DND-41 (cell line): ENCODE measurements at regions not wholly inside any gene's neighbourhood (a gene's known extent, or its start where the extent isn't known, plus 50 kb on each side); places are given as distances from the start of the nearest gene placed in this dataset.

ENCODE experiments used
- ATAC-seq: fragments of 200-7000 bp; cut with Tn5 transposase; 3 replicates; pipeline ENCODE4 v1.9.1; 2021; ENCODE audit warnings: low read depth; ENCODE audit not compliant: insufficient read depth
- DNase-seq: peaks from one replicate; pipeline ENCODE4 v3.0.0-alpha.2; 2020
- H2AFZ ChIP-seq: 2 replicates; pipeline ENCODE4 v1.6.0; 2012; ENCODE audit warnings: low read depth, low read length
- H3K27ac ChIP-seq: 2 replicates; pipeline ENCODE4 v1.5.1; 2012; ENCODE audit warnings: low read length, inconsistent platforms
- H3K27me3 ChIP-seq: fragments of 200-600 bp; sonication (generic); 2 replicates; pipeline ENCODE4 v1.6.0; 2012; ENCODE audit warnings: low read length, mild to moderate bottlenecking, inconsistent platforms; ENCODE audit not compliant: insufficient read depth, poor library complexity
- H3K36me3 ChIP-seq: 2 replicates; pipeline ENCODE4 v1.5.1; 2012; ENCODE audit warnings: low read length, inconsistent platforms; ENCODE audit not compliant: insufficient read depth
- H3K4me1 ChIP-seq: 2 replicates; pipeline ENCODE4 v1.5.1; 2012; ENCODE audit warnings: mild to moderate bottlenecking, low read length; ENCODE audit not compliant: insufficient read depth
- H3K4me2 ChIP-seq: 2 replicates; pipeline ENCODE4 v1.6.0; 2012; ENCODE audit warnings: mild to moderate bottlenecking, moderate library complexity, low read length, inconsistent platforms; ENCODE audit not compliant: insufficient read depth
- H3K4me3 ChIP-seq, 2 experiments: fragments of 200-600 bp in 1 of 2; shearing (Covaris generic) in 1 of 2; 2 replicates each; pipeline ENCODE4 v1.5.1; 2012 to 2016; ENCODE audit warnings: inconsistent platforms in 2 of 2, low read length in 2 of 2, mild to moderate bottlenecking in 2 of 2, low read depth in 1 of 2, moderate library complexity in 1 of 2
- H3K79me2 ChIP-seq: 2 replicates; pipeline ENCODE4 v1.6.0; 2012; ENCODE audit warnings: low read length, inconsistent platforms; ENCODE audit not compliant: insufficient read depth
- H3K9ac ChIP-seq: 2 replicates; pipeline ENCODE4 v1.6.0; 2012; ENCODE audit warnings: low read depth, mild to moderate bottlenecking, inconsistent platforms, low read length, moderate library complexity
- H3K9me3 ChIP-seq: 2 replicates; pipeline ENCODE4 v1.5.1; 2012; ENCODE audit warnings: low read length, moderate library complexity, mild to moderate bottlenecking, inconsistent platforms; ENCODE audit not compliant: insufficient read depth, severe bottlenecking
- H4K20me1 ChIP-seq: 2 replicates; pipeline ENCODE4 v1.6.0; 2012; ENCODE audit warnings: low read length; ENCODE audit not compliant: insufficient read depth
- EZH2 ChIP-seq: IDR thresholded peaks from 3 replicates; pipeline ENCODE4 v1.6.1; 2012; ENCODE audit warnings: borderline replicate concordance, low read depth, mild to moderate bottlenecking, moderate library complexity, low read length, inconsistent platforms; ENCODE audit not compliant: severe bottlenecking
- TF ChIP-seq, protein P1 (sequence below): IDR thresholded peaks from 2 replicates; pipeline ENCODE4 v1.5.1; 2012; ENCODE audit warnings: borderline replicate concordance, low read length, moderate library complexity, mild to moderate bottlenecking; ENCODE audit not compliant: poor library complexity, severe bottlenecking; ENCODE audit errors: extremely low read depth

- Histone ChIP-seq H3K4me1 (no peaks in the 10 kb centered on the region), H3K36me3 (no peaks in the 10 kb centered on the region), H4K20me1 (no peaks in the 10 kb centered on the region), H3K4me2 (no peak overlapping the region), H3K4me3 (no peak overlapping the region), H2AFZ (no peak overlapping the region), H3K27ac (no peak overlapping the region), H3K9ac (no peak overlapping the region), H3K27me3 (no peaks in the 10 kb centered on the region), H3K9me3 (peaks cover 31% of the 10 kb centered on the region), H3K79me2 (no peaks in the 10 kb centered on the region)
- DNase-seq (no peak), ATAC-seq (no peak)
- TF ChIP-seq, protein P1, sequence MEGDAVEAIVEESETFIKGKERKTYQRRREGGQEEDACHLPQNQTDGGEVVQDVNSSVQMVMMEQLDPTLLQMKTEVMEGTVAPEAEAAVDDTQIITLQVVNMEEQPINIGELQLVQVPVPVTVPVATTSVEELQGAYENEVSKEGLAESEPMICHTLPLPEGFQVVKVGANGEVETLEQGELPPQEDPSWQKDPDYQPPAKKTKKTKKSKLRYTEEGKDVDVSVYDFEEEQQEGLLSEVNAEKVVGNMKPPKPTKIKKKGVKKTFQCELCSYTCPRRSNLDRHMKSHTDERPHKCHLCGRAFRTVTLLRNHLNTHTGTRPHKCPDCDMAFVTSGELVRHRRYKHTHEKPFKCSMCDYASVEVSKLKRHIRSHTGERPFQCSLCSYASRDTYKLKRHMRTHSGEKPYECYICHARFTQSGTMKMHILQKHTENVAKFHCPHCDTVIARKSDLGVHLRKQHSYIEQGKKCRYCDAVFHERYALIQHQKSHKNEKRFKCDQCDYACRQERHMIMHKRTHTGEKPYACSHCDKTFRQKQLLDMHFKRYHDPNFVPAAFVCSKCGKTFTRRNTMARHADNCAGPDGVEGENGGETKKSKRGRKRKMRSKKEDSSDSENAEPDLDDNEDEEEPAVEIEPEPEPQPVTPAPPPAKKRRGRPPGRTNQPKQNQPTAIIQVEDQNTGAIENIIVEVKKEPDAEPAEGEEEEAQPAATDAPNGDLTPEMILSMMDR: no peak
- TF ChIP-seq EZH2: no peak
Measured at GRCh38 chr19:23531976-23532375, 136.7 kb upstream of the ZNF91 start.

- Histone ChIP-seq H3K27ac (no peak overlapping the region), H3K4me2 (no peak overlapping the region), H3K79me2 (no peaks in the 10 kb centered on the region), H3K9ac (no peak overlapping the region), H3K4me1 (no peaks in the 10 kb centered on the region), H3K9me3 (peaks cover 31% of the 10 kb centered on the region), H3K36me3 (no peaks in the 10 kb centered on the region), H3K4me3 (no peak overlapping the region), H3K27me3 (no peaks in the 10 kb centered on the region), H4K20me1 (no peaks in the 10 kb centered on the region), H2AFZ (no peak overlapping the region)
- DNase-seq: no peak
- no peak for ATAC-seq
- TF ChIP-seq, protein P1: no peak
- TF ChIP-seq EZH2: no peak
Measured at GRCh38 chr19:23531231-23531790, 136.0 kb upstream of the ZNF91 start.

DNA sequence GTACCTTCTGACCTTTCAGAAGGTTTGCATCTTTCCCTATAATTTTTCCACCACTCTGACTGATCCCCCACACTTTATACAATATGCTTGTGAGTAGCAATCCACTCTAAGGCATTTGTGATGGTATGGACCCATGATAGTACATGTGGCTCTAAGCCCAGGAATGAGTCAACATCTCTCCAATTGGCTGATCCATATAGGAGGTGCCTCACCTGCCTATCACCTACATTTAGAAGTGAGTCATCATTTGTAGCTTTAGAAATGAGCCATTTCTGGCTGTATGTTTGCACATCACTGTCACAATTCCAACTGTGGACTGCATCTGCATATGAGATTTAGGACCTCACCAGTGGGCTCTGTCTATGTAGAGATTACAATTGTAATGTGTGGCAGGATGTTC lies 133.1 kb upstream of the ZNF91 start:
- no peak overlapping the region for H3K9ac ChIP-seq
- H3K27me3 ChIP-seq: no peaks in the 10 kb centered on the region
- no peaks in the 10 kb centered on the region for H3K36me3 ChIP-seq
- no peak overlapping the region for H2AFZ ChIP-seq
- H3K4me1 ChIP-seq: no peaks in the 10 kb centered on the region
- no peak overlapping the region for H3K4me2 ChIP-seq
- no peak overlapping the region for H3K27ac ChIP-seq
- TF ChIP-seq, protein P1: no peak
- TF ChIP-seq EZH2: no peak
- ATAC-seq: no peak
- no peaks in the 10 kb centered on the region for H3K79me2 ChIP-seq
- no peak overlapping the region for H3K4me3 ChIP-seq
- no peaks in the 10 kb centered on the region for H4K20me1 ChIP-seq
- peaks cover 22% of the 10 kb centered on the region for H3K9me3 ChIP-seq
- no peak for DNase-seq

DNA sequence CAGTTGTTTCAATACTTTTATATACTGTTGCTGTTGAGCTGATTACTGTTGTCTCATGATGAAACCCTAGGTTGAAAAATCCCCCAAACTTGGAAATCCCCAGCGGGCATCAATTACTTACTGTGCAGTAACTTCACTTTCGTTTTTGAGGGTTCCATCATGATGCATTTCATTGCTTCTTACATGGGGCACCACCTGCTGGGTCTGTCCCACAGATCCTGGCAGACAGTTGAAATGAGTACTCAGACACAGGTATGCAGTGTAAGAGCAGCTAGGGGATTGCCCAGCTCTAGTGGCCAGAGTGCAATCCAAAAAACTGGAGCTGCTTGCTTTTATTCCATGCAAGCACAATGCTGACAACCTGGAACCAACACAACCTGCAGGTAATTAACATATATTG lies 132.5 kb upstream of the ZNF91 start:
- no peak for TF ChIP-seq EZH2
- TF ChIP-seq, protein P1: no peak
- H3K4me3 ChIP-seq: no peak overlapping the region
- peak; percentile 23 for DNase-seq
- H3K4me1 ChIP-seq: no peaks in the 10 kb centered on the region
- no peak for ATAC-seq
- no peaks in the 10 kb centered on the region for H4K20me1 ChIP-seq
- H3K79me2 ChIP-seq: no peaks in the 10 kb centered on the region
- no peak overlapping the region for H3K4me2 ChIP-seq
- H2AFZ ChIP-seq: no peak overlapping the region
- no peaks in the 10 kb centered on the region for H3K27me3 ChIP-seq
- H3K36me3 ChIP-seq: no peaks in the 10 kb centered on the region
- H3K9me3 ChIP-seq: peaks cover 22% of the 10 kb centered on the region
- no peak overlapping the region for H3K27ac ChIP-seq
- H3K9ac ChIP-seq: no peak overlapping the region
